NCI-H146 treated with DMSO at 0.1 percent for 48 hours (cell line): ENCODE measurements at regions not wholly inside any gene's neighbourhood (a gene's known extent, or its start where the extent isn't known, plus 50 kb on each side); places are given as distances from the start of the nearest gene placed in this dataset.
"Not testable (repeated sequence)": the region's sequence is repeated elsewhere in the genome, so short reads cannot be mapped to it uniquely, and the experiment has no call there.

ENCODE experiments used
- DNase-seq: peaks from one replicate; lab custom pipeline; 2025; ENCODE audit not compliant: unreplicated experiment; lab: John Stamatoyannopoulos, UW

- DNase-seq, result no peak
Measured at GRCh38 chr4:81786766-81787165, 315.1 kb upstream of the RASGEF1B start.

- peak; percentile 64 for DNase-seq
Measured at GRCh38 chr4:81786063-81786763, 314.5 kb upstream of the RASGEF1B start.

DNA sequence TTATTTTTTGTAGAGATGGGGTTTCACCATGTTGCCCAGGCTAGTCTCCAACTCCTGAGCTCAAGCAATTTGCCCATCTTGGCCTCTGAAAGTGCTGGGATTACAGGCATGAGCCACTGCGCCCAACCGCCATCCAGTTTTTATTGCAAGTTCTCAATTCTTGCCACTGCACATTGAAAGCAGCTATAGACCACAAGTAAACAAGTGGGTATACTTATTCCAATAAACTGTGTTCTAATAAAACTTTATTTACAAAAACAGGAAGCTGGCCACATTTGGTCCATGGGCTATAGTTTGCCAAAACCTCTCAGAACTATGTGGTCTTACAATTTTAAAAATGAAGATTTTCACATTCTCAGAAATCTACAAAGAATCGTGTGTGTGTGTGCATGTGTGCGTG is 313.6 kb upstream of the RASGEF1B start:
- no peak for DNase-seq

GRCh38 chr4:81783558-81783957 is 311.9 kb upstream of the RASGEF1B start:
- DNase-seq, result no peak

GRCh38 chr4:81781799-81782198 is 310.1 kb upstream of the RASGEF1B start:
- DNase-seq, result no peak

DNA sequence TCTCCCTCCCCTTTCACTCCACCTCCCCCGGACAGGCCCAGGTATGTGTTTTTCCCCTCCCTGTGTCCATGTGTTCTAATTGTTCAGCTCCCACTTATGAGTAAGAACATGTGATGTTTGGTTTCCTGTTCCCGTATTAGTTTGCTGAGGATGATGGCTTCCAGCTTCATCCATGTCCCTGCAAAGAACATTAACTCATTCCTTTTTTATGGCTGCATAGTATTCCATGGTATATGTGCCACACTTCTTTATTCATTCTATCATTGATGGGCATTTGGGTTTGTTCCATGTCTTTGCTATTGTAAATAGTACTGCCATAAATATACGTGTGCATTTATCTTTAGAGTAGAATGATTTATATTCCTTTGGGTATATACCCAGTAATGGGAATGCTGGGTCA is 306.0 kb upstream of the RASGEF1B start:
- DNase-seq, result not testable (repeated sequence)

GRCh38 chr4:81776794-81777193 is 305.1 kb upstream of the RASGEF1B start:
- no peak for DNase-seq

DNA sequence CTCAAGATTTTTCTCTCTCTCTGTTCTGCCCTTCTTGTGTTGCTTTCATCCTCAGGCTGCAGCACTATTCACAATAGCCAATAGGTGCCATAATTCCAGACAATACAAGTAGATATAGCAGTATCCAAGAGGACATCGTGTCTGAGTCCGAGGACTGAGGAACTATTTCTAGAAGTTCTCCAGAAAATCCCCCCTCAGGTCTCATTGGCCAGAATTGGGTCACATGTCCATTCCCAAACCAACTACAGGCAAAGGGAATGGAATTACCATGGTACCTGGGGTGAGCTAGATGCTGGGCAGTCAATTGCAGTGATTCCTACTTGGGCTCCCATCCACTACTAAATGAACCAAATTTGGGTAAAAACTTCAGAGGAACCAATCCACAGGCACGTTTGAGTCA is 301.9 kb upstream of the RASGEF1B start:
- DNase-seq, result no peak

DNA sequence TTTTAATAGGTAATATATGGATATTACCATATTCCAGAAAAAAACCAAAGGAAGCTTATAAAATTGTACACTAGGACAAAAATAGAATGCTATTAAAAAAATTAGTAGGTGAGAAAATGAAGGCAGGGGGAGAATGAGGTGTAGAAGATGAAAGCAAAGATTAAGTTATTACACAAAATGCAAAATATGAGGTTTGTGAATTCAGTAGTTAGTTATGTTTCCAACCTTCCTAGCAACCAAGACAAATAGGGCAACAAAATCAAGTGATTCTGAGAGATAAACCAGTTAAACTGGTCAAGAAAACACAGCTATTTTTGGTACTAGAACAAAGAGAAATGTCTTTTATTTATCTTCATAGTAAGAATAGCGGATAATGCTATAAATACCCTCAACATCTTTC is 300.0 kb upstream of the RASGEF1B start:
- no peak for DNase-seq

GRCh38 chr4:81769244-81769643 is 297.5 kb upstream of the RASGEF1B start:
- no peak for DNase-seq

DNA sequence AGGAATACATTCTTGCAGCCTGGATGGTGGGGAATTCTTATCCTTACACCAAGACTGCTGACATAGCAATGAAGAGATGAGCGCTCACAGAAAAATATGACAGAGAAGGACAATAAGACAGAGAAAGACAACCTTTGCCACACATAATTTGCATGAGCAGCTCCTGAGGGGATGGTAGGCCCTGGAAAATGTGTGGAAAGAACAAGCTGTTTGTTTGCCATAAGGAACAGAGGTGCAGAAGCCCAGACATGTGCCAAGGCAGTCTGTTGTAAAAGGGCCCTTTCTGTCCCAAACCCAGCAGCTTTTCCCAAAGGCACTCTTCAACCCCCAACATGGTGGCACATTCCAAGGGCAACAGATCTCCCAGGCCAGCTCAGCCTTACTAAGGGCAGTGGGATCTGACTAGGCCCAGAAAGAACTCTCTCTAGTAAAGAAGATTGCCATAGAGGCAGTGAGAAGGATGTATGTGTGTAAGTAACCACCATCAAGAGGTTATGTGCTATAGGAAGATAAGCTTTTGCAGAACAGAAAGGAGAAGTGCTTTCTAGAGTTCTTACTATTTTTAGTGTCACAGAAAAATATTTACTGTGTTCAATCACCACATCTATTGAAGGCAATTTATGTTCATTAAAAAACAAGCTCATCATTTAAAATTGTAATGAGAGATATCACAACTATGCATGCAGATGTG is 287.0 kb upstream of the RASGEF1B start:
- no peak for DNase-seq

- DNase-seq, result peak; percentile 19
Measured at GRCh38 chr4:81757691-81758090, 286.0 kb upstream of the RASGEF1B start.

DNA sequence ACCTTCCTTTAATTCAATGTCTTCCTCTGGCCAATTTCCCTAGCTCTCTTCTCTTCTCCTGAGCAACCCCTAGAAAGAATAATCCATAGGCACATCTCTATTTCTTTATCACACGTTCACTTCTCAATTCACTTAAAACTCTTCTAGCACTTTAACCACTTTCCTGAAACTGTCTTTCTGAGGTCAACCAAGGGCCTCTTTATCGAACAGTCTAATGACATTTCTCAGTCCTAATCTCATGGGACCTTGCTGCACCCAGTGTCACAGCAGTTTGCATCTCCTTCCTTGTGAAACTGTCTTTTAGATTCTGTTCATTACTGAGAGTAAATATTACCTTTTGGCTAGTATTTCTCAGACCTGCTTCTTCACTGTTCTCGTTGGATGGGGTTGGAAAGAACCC is 285.3 kb upstream of the RASGEF1B start:
- no peak for DNase-seq

- DNase-seq, result no peak
Measured at GRCh38 chr4:81756042-81756441, 284.3 kb upstream of the RASGEF1B start.

DNA sequence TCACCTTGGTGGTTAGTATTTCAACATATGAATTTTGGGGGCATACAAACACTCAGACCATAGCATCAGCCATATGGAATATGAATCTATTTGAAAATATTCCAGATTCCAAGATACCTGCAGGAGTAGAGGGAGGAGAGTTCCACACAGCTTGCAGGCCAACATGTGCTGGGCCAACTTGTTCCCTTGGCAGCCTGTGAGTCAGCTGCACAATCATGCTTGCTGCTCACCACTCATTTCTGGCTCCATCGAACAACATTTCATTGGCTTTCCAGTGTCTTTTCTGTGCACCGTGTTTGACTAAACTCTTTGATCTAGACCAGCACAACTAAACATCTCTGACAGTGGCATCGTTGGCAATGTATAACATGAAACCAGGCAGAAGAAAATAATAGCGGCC is 282.5 kb upstream of the RASGEF1B start:
- DNase-seq, result no peak

DNA sequence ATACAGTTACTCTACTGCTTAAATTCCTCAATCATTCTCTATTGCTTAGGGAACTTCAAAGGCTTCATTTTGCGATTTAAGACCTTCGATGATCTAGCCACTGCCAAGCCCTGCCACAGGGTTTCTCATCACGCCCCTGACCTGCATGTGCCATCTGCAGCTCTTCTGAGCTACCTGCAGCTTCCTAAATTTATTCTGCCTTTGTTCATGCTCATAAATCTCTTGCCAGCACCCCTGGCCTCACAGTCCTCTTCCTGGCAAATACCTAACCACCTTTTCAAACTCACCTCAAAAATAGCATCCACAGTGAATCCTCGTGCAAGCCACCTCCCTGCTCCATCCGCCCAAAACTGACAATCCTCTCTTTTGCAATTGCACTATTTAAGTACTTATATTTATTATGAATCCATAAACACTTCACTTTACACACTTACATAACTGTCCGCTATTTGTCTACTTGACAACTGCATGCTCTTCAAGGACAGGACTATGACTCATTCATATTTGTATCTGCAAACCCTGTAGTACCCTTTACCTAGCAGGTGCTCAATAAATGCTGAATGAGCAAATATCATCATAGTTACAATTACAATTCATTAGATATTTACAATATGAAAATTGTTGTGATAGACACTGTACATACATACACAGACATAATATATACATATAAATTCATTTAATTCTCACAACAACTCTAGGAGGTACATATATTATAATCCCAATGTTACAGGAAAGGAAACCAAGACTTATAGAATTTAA is 280.0 kb upstream of the RASGEF1B start:
- DNase-seq, result no peak

- DNase-seq, result no peak
Measured at GRCh38 chr4:81747242-81747930, 275.7 kb upstream of the RASGEF1B start.

DNA sequence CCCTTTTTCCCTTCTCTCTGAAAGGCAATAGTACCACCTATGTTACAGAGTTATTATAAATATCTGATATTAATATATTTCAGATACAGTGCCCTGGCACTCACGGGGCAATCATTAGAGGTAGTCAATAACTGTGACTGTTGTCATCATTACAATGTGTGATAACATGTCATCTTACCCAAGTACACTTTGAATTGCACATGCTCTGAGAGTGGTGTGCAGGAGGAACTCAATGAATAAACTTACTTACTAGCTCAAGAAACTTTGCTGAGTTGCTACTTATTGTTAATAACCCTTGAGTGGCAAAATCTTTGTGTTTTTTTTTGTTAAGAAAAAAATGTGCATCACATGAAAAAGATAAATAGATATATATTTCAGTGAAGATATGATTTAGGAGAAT is 275.1 kb upstream of the RASGEF1B start:
- DNase-seq, result no peak

DNA sequence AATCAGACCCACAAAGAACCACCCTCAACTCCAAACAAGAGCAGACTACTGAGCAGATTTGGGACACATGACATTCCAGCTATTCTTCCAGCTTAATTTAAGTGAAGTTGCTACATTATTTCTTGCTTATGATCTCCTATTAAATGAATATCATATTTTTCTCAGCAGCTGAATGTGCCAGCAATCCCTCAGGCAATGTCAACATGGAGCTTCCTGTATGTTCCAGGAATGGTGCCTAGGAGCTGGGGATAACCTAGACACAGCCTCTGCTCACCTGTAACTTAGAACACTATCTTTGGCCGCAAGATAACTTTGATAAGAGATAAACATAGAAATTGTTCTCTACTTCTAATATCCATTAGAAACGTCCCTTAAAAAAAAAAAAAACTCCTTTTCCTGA is 274.4 kb upstream of the RASGEF1B start:
- peak; percentile 73 for DNase-seq

GRCh38 chr4:81745050-81745449 is 273.3 kb upstream of the RASGEF1B start:
- no peak for DNase-seq

GRCh38 chr4:81743731-81744435 is 272.2 kb upstream of the RASGEF1B start:
- no peak for DNase-seq
